A549 (cell line): ENCODE measurements at regions not wholly inside any gene's neighbourhood (a gene's known extent, or its start where the extent isn't known, plus 50 kb on each side); places are given as distances from the start of the nearest gene placed in this dataset.

ENCODE experiments used
- ATAC-seq, 2 experiments: fragments of 200-7000 bp in 1 of 2; fragments of >200 bp in 1 of 2; cut with Nextera tagmentation in 1 of 2; cut with Tn5 transposase in 1 of 2; 3 replicates each; pipeline versions ENCODE4 v1.8.0 to v1.9.1; 2018 to 2020; ENCODE audit warnings: mild to moderate bottlenecking in 1 of 2, moderate library complexity in 1 of 2
- CTCF ChIA-PET: fragments of 300-600 bp; sonication (Branson Sonifier 250); formaldehyde crosslinking; extraction: SDS; loops from one replicate; lab custom pipeline; 2021; ENCODE audit warnings: antibody characterized with exemption, inconsistent platforms; lab: Yijun Ruan, JAX
- POLR2A ChIA-PET: fragments of 350-600 bp; formaldehyde crosslinking; extraction: SDS; loops from one replicate; lab custom pipeline; 2021; ENCODE audit warnings: antibody characterized with exemption, inconsistent platforms; lab: Yijun Ruan, JAX
- DNase-seq, 2 experiments: peaks; one replicate each; pipeline versions ENCODE4 v3.0.0 to v3.0.0-alpha.2; 2011 to 2016; ENCODE audit warnings: low read depth in 1 of 2, low spot score in 1 of 2
- FAIRE-seq: peaks from 2 replicates; lab custom pipeline; 2011; peaks lifted over from hg19 to GRCh38; lab: Jason Lieb, UNC
- H3K27ac ChIP-seq, 2 experiments: fragments of >200 bp; sonication (Bioruptor Twin); formaldehyde crosslinking; 3 replicates each; pipeline ENCODE4 v1.5.1; 2016 to 2017
- H3K4me1 ChIP-seq: fragments of >200 bp; sonication (Bioruptor Twin); formaldehyde crosslinking; 3 replicates; pipeline ENCODE4 v1.6.1; 2016
- H3K4me2 ChIP-seq: fragments of >200 bp; sonication (Bioruptor Twin); formaldehyde crosslinking; 3 replicates; pipeline ENCODE4 v1.6.1; 2016
- H3K4me3 ChIP-seq: fragments of >200 bp; sonication (Bioruptor Twin); formaldehyde crosslinking; 3 replicates; pipeline ENCODE4 v1.5.1; 2016
- H3K9me3 ChIP-seq: fragments of >200 bp; sonication (Bioruptor Twin); formaldehyde crosslinking; 3 replicates; pipeline ENCODE4 v1.6.1; 2016
- CBX2 ChIP-seq: fragments of 200-600 bp; sonication (generic); IDR thresholded peaks from 2 replicates; pipeline ENCODE4 v1.6.1; 2016; ENCODE audit warnings: low read depth, mild to moderate bottlenecking, borderline replicate concordance
- CBX8 ChIP-seq: fragments of 200-600 bp; sonication (generic); IDR thresholded peaks from 2 replicates; pipeline ENCODE4 v1.6.1; 2016
- CEBPB ChIP-seq, 2 experiments: fragments of >200 bp in 1 of 2; sonication (Bioruptor Twin) in 1 of 2; formaldehyde crosslinking in 1 of 2; IDR thresholded peaks; 2 replicates each; pipeline ENCODE4 v1.6.1; 2012 to 2016
- CHD4 ChIP-seq: fragments of 200-600 bp; sonication (generic); IDR thresholded peaks from 2 replicates; pipeline ENCODE4 v1.6.1; 2016; ENCODE audit warnings: antibody characterized with exemption, mild to moderate bottlenecking, borderline replicate concordance
- CTCF ChIP-seq: fragments of >200 bp; sonication (Bioruptor Twin); formaldehyde crosslinking; IDR thresholded peaks from 3 replicates; pipeline ENCODE4 v1.5.1; 2016
- EHF ChIP-seq: fragments of 250-450 bp; sonication (Bioruptor Pico); IDR thresholded peaks from 2 replicates; pipeline ENCODE4 v1.5.0; 2020; ENCODE audit warnings: mild to moderate bottlenecking
- EHMT2 ChIP-seq: fragments of 200-600 bp; sonication (generic); IDR thresholded peaks from 2 replicates; pipeline ENCODE4 v1.6.1; 2016; ENCODE audit warnings: antibody characterized with exemption, low read depth, mild to moderate bottlenecking, moderate library complexity
- FOSB ChIP-seq: fragments of 250-450 bp; sonication (Bioruptor Pico); IDR thresholded peaks from 2 replicates; pipeline ENCODE4 v1.5.0; 2020; ENCODE audit warnings: mild to moderate bottlenecking, moderate library complexity
- FOSL2 ChIP-seq, 2 experiments: fragments of 450-650 bp in 1 of 2; fragments of >200 bp in 1 of 2; sonication (Bioruptor Twin) in 1 of 2; formaldehyde crosslinking; IDR thresholded peaks; 2 replicates each; pipeline versions ENCODE4 v1.5.0 to v1.6.1; 2016 to 2020; ENCODE audit warnings: mild to moderate bottlenecking in 1 of 2, moderate library complexity in 1 of 2
- FOXS1 ChIP-seq: fragments of 250-450 bp; sonication (Bioruptor Pico); IDR thresholded peaks from 2 replicates; pipeline ENCODE4 v1.5.0; 2020; ENCODE audit warnings: mild to moderate bottlenecking, moderate library complexity
- GATA3 ChIP-seq: IDR thresholded peaks from 2 replicates; pipeline ENCODE4 v1.6.1; 2012; ENCODE audit warnings: borderline replicate concordance
- HDAC2 ChIP-seq: fragments of 200-600 bp; sonication (generic); IDR thresholded peaks from 2 replicates; pipeline ENCODE4 v1.6.1; 2016
- HES2 ChIP-seq: fragments of >200 bp; sonication (Bioruptor Twin); formaldehyde crosslinking; IDR thresholded peaks from 2 replicates; pipeline ENCODE4 v1.6.1; 2016
- HOXA7 ChIP-seq: fragments of 250-450 bp; sonication (Bioruptor Pico); IDR thresholded peaks from 2 replicates; pipeline ENCODE4 v1.5.0; 2020; ENCODE audit warnings: mild to moderate bottlenecking, moderate library complexity
- HOXB13 ChIP-seq: fragments of 250-450 bp; sonication (Bioruptor Pico); IDR thresholded peaks from 2 replicates; pipeline ENCODE4 v1.5.0; 2020; ENCODE audit warnings: low read depth, mild to moderate bottlenecking, moderate library complexity
- HOXB5 ChIP-seq: fragments of 250-450 bp; sonication (Bioruptor Pico); IDR thresholded peaks from 2 replicates; pipeline ENCODE4 v1.5.0; 2020; ENCODE audit warnings: mild to moderate bottlenecking, moderate library complexity
- JUN ChIP-seq, 2 experiments: fragments of >200 bp; sonication (Bioruptor Twin); formaldehyde crosslinking; IDR thresholded peaks; 2 replicates in 1 of 2; 3 replicates in 1 of 2; pipeline ENCODE4 v1.6.1; 2016 to 2017
- KDM1A ChIP-seq: fragments of 200-600 bp; sonication (generic); IDR thresholded peaks from 2 replicates; pipeline ENCODE4 v1.6.1; 2016; ENCODE audit warnings: low read depth, mild to moderate bottlenecking
- KDM5A ChIP-seq: fragments of 200-600 bp; sonication (generic); IDR thresholded peaks from 2 replicates; pipeline ENCODE4 v1.6.1; 2016; ENCODE audit warnings: antibody characterized with exemption, mild to moderate bottlenecking
- MAX ChIP-seq: IDR thresholded peaks from 2 replicates; pipeline ENCODE4 v1.6.1; 2012
- MAZ ChIP-seq: fragments of 150-350 bp; IDR thresholded peaks from 2 replicates; pipeline ENCODE4 v1.6.1; 2014; ENCODE audit warnings: antibody characterized with exemption, low read depth, low read length, borderline replicate concordance
- MYC ChIP-seq: IDR thresholded peaks from 2 replicates; pipeline ENCODE4 v1.6.1; 2012; ENCODE audit warnings: mild to moderate bottlenecking, inconsistent platforms, low read length, improper control_type of control experiment, borderline replicate concordance
- POLR2A ChIP-seq: IDR thresholded peaks from 2 replicates; pipeline ENCODE4 v1.6.1; 2012; ENCODE audit warnings: mild to moderate bottlenecking, low read length
- POLR2AphosphoS2 ChIP-seq: conservative IDR thresholded peaks from 2 replicates; pipeline ENCODE4 v1.6.1; 2012; ENCODE audit warnings: low read length, improper control_type of control experiment, inconsistent platforms
- RAD21 ChIP-seq, 2 experiments: fragments of >200 bp in 1 of 2; sonication (Bioruptor Twin) in 1 of 2; formaldehyde crosslinking in 1 of 2; IDR thresholded peaks in 1 of 2; conservative IDR thresholded peaks in 1 of 2; 2 replicates in 1 of 2; 3 replicates in 1 of 2; pipeline ENCODE4 v1.6.1; 2012 to 2018; ENCODE audit warnings: inconsistent platforms in 1 of 2
- RARB ChIP-seq: fragments of 250-450 bp; sonication (Bioruptor Pico); IDR thresholded peaks from 2 replicates; pipeline ENCODE4 v1.8.0; 2021; ENCODE audit warnings: mild to moderate bottlenecking, moderate library complexity
- RNF2 ChIP-seq: fragments of 200-600 bp; sonication (generic); IDR thresholded peaks from 2 replicates; pipeline ENCODE4 v1.6.1; 2016; ENCODE audit warnings: low read depth, mild to moderate bottlenecking, antibody characterized with exemption, moderate library complexity, borderline replicate concordance
- TP53 ChIP-seq: fragments of 250-450 bp; sonication (Bioruptor Pico); IDR thresholded peaks from 2 replicates; pipeline ENCODE4 v1.5.0; 2021; ENCODE audit warnings: mild to moderate bottlenecking, moderate library complexity
- USF2 ChIP-seq: fragments of 450-650 bp; IDR thresholded peaks from 2 replicates; pipeline ENCODE4 v1.6.1; 2014; ENCODE audit warnings: antibody characterized with exemption
- WGBS: methylation state at CpG from one replicate; pipeline ENCODE4 v1.1.6; 2017; ENCODE audit errors: missing lambda C conversion rate; 5-methylcytosine and 5-hydroxymethylcytosine counted together

GRCh38 chr1:63214553-63214952, 107.8 kb upstream of the FOXD3 start:
- 0 out of 3 replicates have a peak, but pooled peaks cover 2% of the 10 kb centered on the region for H3K9me3 ChIP-seq
- no peak for DNase-seq
- no peaks in the 10 kb centered on the region for H3K4me1 ChIP-seq
- CTCF ChIA-PET: no interaction called here
- TF ChIP-seq RAD21 (conservative IDR thresholded peaks at IDR 0.05 in 1 of 2, IDR thresholded peaks at IDR 0.05 in 1 of 2) (no peak), RNF2 (no peak), POLR2AphosphoS2 (no peak), POLR2A (no peak), FOSB (no peak), HOXA7 (CRISPR knock-in tag) (no peak), HES2 (no peak), HDAC2 (no peak), CHD4 (no peak), FOSL2 (IDR thresholded peaks at IDR 0.05) (no peak), FOSL2 (CRISPR knock-in tag; IDR thresholded peaks at IDR 0.05) (no peak), JUN (IDR thresholded peaks at IDR 0.05) (no peak), RARB (CRISPR knock-in tag) (no peak), MAX (no peak), CEBPB (IDR thresholded peaks at IDR 0.05) (no peak)
- POLR2A ChIA-PET: no interaction called here
- FAIRE-seq: no peak
- no peak for ATAC-seq
- H3K4me2 ChIP-seq: no peak overlapping the region
- WGBS: 100% methylated on average over 2 of the region's 2 CpGs
- no peak overlapping the region for H3K4me3 ChIP-seq
- no peak overlapping the region for H3K27ac ChIP-seq

GRCh38 chr1:63223426-63223825, 98.9 kb upstream of the FOXD3 start:
- no peak for FAIRE-seq
- TF ChIP-seq FOXS1 (no peak), CTCF (no peak), CBX2 (no peak), FOSL2 (IDR thresholded peaks at IDR 0.05) (no peak), FOSL2 (CRISPR knock-in tag; IDR thresholded peaks at IDR 0.05) (no peak), HES2 (no peak), KDM1A (no peak), KDM5A (no peak), EHMT2 (no peak), MYC (no peak), CBX8 (no peak), HDAC2 (no peak), POLR2AphosphoS2 (no peak), EHF (CRISPR knock-in tag) (no peak), TP53 (CRISPR knock-in tag) (no peak), HOXB5 (CRISPR knock-in tag) (no peak), GATA3 (no peak), MAZ (no peak), USF2 (no peak), HOXB13 (CRISPR knock-in tag) (no peak)

More at GRCh38 chr1:63223426-63223825, 98.9 kb upstream of the FOXD3 start:
- no peak overlapping the region for H3K4me3 ChIP-seq
- no peaks in the 10 kb centered on the region for H3K9me3 ChIP-seq
- 14% methylated on average over 4 of the region's 4 CpGs for WGBS
- ChIA-PET POLR2A (no interaction called here), CTCF (no interaction called here)
- H3K27ac ChIP-seq: no peak overlapping the region
- H3K4me2 ChIP-seq: no peak overlapping the region
- H3K4me1 ChIP-seq: no peaks in the 10 kb centered on the region
- DNase-seq (no peak), ATAC-seq (no peak)
